ENCODE measurements at regions not wholly inside any gene's neighbourhood (a gene's known extent, or its start where the extent isn't known, plus 50 kb on each side); places are given as distances from the start of the nearest gene placed in this dataset.

DNA sequence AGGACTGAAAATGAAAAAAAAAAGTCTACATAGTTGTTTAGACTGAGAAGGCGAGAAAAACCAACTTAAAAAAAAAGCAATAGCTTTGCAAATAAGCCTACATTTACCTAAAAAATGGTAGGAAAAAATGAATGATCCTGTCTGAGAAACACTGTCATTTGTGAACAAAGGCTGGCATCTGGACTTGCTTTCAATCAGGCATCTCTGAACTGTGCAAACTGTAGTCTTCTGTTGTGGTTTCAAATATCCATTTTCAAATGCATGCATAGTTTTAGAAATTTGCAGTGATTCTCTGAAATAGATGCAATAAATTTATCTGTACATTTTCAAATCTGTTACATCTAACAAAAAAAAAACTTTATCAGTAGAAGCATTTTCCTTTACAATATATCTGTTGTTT lies 106.1 kb upstream of the LUZP2 start:
- Histone ChIP-seq H3K4me3 (ENCODE audit: low read depth, low read length) (no peak overlapping the region), H3K27me3 (no peaks in the 10 kb centered on the region), H3K9me3 (no peaks in the 10 kb centered on the region), H3K4me1 (no peaks in the 10 kb centered on the region), H3K36me3 (no peaks in the 10 kb centered on the region)
- DNase-seq, result no peak
- no peak for TF ChIP-seq CTCF (IDR thresholded peaks at IDR 0.05; ENCODE audit: low read depth, low read length)

DNA sequence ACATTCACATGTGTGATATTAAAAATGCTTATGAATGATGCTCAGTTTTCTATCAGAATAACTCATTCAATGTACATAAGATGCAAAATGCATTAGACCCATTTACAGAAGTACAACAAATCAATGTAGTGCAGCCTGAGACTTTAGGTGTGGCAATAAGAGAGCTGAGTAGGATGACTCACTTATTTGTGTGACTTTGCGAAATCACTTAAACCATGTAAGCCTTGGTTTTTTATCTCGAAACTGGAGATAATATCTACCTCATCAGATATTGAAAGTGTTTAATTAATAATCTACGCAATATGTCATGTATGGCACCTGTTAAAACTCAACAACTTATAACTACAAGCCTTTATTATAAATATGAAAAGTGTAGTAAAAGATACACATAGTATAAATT lies 105.7 kb upstream of the LUZP2 start:
- no peaks in the 10 kb centered on the region for H3K27me3 ChIP-seq
- no peak for TF ChIP-seq CTCF (IDR thresholded peaks at IDR 0.05; ENCODE audit: low read depth, low read length)
- DNase-seq, result no peak
- H3K9me3 ChIP-seq, result no peaks in the 10 kb centered on the region
- H3K4me1 ChIP-seq, result no peaks in the 10 kb centered on the region
- H3K4me3 ChIP-seq (ENCODE audit: low read depth, low read length), result no peak overlapping the region
- H3K36me3 ChIP-seq, result no peaks in the 10 kb centered on the region

- Histone ChIP-seq H3K36me3 (no peaks in the 10 kb centered on the region), H3K4me1 (no peaks in the 10 kb centered on the region), H3K4me3 (ENCODE audit: low read depth, low read length) (no peak overlapping the region), H3K9me3 (no peaks in the 10 kb centered on the region), H3K27me3 (no peaks in the 10 kb centered on the region)
- DNase-seq, result no peak
- no peak for TF ChIP-seq CTCF (IDR thresholded peaks at IDR 0.05; ENCODE audit: low read depth, low read length)
These were observed 96.7 kb upstream of the LUZP2 start for GRCh38 chr11:24400059-24400665.

- no peak for DNase-seq
- no peak overlapping the region for H3K4me3 ChIP-seq (ENCODE audit: low read depth, low read length)
- no peaks in the 10 kb centered on the region for H3K36me3 ChIP-seq
- TF ChIP-seq CTCF (IDR thresholded peaks at IDR 0.05; ENCODE audit: low read depth, low read length), result no peak
- H3K4me1 ChIP-seq, result no peaks in the 10 kb centered on the region
- no peaks in the 10 kb centered on the region for H3K27me3 ChIP-seq
- no peaks in the 10 kb centered on the region for H3K9me3 ChIP-seq
These were observed 90.5 kb upstream of the LUZP2 start for GRCh38 chr11:24406389-24406788.

- TF ChIP-seq CTCF (IDR thresholded peaks at IDR 0.05; ENCODE audit: low read depth, low read length), result no peak
- H3K4me3 ChIP-seq (ENCODE audit: low read depth, low read length), result no peak overlapping the region
- DNase-seq, result no peak
- H3K27me3 ChIP-seq, result no peaks in the 10 kb centered on the region
- no peaks in the 10 kb centered on the region for H3K9me3 ChIP-seq
- H3K4me1 ChIP-seq, result no peaks in the 10 kb centered on the region
- no peaks in the 10 kb centered on the region for H3K36me3 ChIP-seq
These were observed 89.9 kb upstream of the LUZP2 start for GRCh38 chr11:24406980-24407379.

- no peaks in the 10 kb centered on the region for H3K9me3 ChIP-seq
- no peak overlapping the region for H3K4me3 ChIP-seq (ENCODE audit: low read depth, low read length)
- no peak for TF ChIP-seq CTCF (IDR thresholded peaks at IDR 0.05; ENCODE audit: low read depth, low read length)
- no peak for DNase-seq
- no peaks in the 10 kb centered on the region for H3K27me3 ChIP-seq
- H3K36me3 ChIP-seq, result no peaks in the 10 kb centered on the region
- H3K4me1 ChIP-seq, result no peaks in the 10 kb centered on the region
These were observed 89.1 kb upstream of the LUZP2 start for GRCh38 chr11:24407733-24408132.
